Endodermal cell (in vitro differentiated cells): ENCODE measurements at regions not wholly inside any gene's neighbourhood (a gene's known extent, or its start where the extent isn't known, plus 50 kb on each side); places are given as distances from the start of the nearest gene placed in this dataset.

Source experiments
- DNase-seq: peaks from one replicate; pipeline ENCODE4 v3.0.0-alpha.2; 2017
- H3K27ac ChIP-seq: 2 replicates; pipeline ENCODE4 v1.5.1; 2013; ENCODE audit warnings: mild to moderate bottlenecking, low read depth, low read length, moderate library complexity
- H3K27me3 ChIP-seq: 2 replicates; pipeline ENCODE4 v1.6.1; 2013; ENCODE audit warnings: mild to moderate bottlenecking, low read length, moderate library complexity; ENCODE audit not compliant: insufficient read depth, control insufficient read depth, poor library complexity, severe bottlenecking
- H3K36me3 ChIP-seq: 2 replicates; pipeline ENCODE4 v1.7.0; 2013; ENCODE audit warnings: mild to moderate bottlenecking, low read length, moderate library complexity; ENCODE audit not compliant: control insufficient read depth, insufficient read depth
- H3K4me1 ChIP-seq: one replicate; pipeline ENCODE4 v1.7.0; 2013; ENCODE audit warnings: low read length; ENCODE audit not compliant: control insufficient read depth, insufficient read depth
- H3K4me3 ChIP-seq: 2 replicates; pipeline ENCODE4 v1.5.1; 2013; ENCODE audit warnings: mild to moderate bottlenecking, low read length, moderate library complexity
- H3K9ac ChIP-seq: 2 replicates; pipeline ENCODE4 v1.6.1; 2013; ENCODE audit warnings: mild to moderate bottlenecking, low read length, moderate library complexity; ENCODE audit not compliant: poor library complexity, severe bottlenecking; ENCODE audit errors: extremely low read depth
- H3K9me3 ChIP-seq: 2 replicates; pipeline ENCODE4 v1.6.1; 2013; ENCODE audit warnings: mild to moderate bottlenecking, low read length, moderate library complexity; ENCODE audit not compliant: control insufficient read depth
- H3K27ac Mint-ChIP-seq: 2 replicates; pipeline ENCODE4 v1.8.0; 2020; ENCODE audit warnings: mixed read lengths
- H3K27me3 Mint-ChIP-seq: 2 replicates; pipeline ENCODE4 v1.8.0; 2021; ENCODE audit warnings: mild to moderate bottlenecking, mixed read lengths; ENCODE audit not compliant: insufficient read depth
- H3K36me3 Mint-ChIP-seq: 2 replicates; pipeline ENCODE4 v1.8.0; 2020; ENCODE audit warnings: low read depth, mixed read lengths
- H3K4me1 Mint-ChIP-seq: 2 replicates; pipeline ENCODE4 v1.8.0; 2020; ENCODE audit warnings: mixed read lengths
- H3K4me3 Mint-ChIP-seq: 2 replicates; pipeline ENCODE4 v1.8.0; 2020; ENCODE audit warnings: mild to moderate bottlenecking, moderate library complexity, mixed read lengths
- H3K9me3 Mint-ChIP-seq: 2 replicates; pipeline ENCODE4 v1.8.0; 2020; ENCODE audit warnings: mild to moderate bottlenecking, mixed read lengths
- CTCF ChIP-seq: fragments of 200-600 bp; sonication (generic); conservative IDR thresholded peaks from 2 replicates; pipeline ENCODE4 v1.5.0; 2021; ENCODE audit warnings: antibody characterized with exemption, mild to moderate bottlenecking
- WGBS, 2 experiments: methylation state at CpG; one replicate each; pipeline versions ENCODE4 v1.1.5 to v1.1.7; 2013; ENCODE audit warnings: missing lambda C conversion rate in 2 of 2, mixed read lengths in 1 of 2; ENCODE audit not compliant: insufficient coverage in 1 of 2, insufficient read length in 1 of 2; 5-methylcytosine and 5-hydroxymethylcytosine counted together

- H3K9me3 ChIP-seq = no peaks in the 10 kb centered on the region
- 40 to 80% methylated on average over 1 to 3 of the region's 3 CpGs for WGBS, 2 experiments
- Mint-ChIP-seq H3K27ac (no peak overlapping the region), H3K4me1 (peaks cover 24% of the 10 kb centered on the region), H3K27me3 (peaks cover 2% of the 10 kb centered on the region), H3K36me3 (no peaks in the 10 kb centered on the region), H3K9me3 (no peaks in the 10 kb centered on the region), H3K4me3 (no peak overlapping the region)
- no peaks in the 10 kb centered on the region for H3K27me3 ChIP-seq
- H3K4me3 ChIP-seq = no peak overlapping the region
- no peaks in the 10 kb centered on the region for H3K36me3 ChIP-seq
- TF ChIP-seq CTCF = no peak
- H3K27ac ChIP-seq = no peak overlapping the region
- no peak overlapping the region for H3K9ac ChIP-seq
- DNase-seq = no peak
- H3K4me1 ChIP-seq = peaks cover 9% of the 10 kb centered on the region
Measured at GRCh38 chr10:106395041-106395749, 769.3 kb downstream of the SORCS1 start.

- DNase-seq = peak; percentile 52
Measured at GRCh38 chr10:106392778-106393177, 771.7 kb downstream of the SORCS1 start.

DNA sequence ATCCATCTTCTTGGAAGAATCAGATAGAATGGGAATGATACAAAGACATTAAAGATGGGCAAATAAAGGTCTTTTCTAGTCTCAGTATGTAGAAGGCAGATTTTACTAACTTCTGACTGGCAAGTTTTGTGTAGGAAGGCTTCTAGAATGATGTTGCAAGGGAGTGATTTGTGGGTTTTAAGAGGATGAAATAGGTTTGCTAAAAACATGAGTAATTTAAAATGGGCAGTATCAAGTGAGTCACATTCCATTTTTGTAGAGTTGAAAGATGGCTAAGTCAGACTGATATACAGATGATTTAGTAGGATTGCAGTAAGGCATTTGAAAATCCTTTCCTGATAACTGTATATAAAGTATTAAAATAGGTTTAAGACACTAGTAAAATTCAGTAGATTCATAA lies 777.4 kb downstream of the SORCS1 start:
- Histone ChIP-seq H3K27ac (no peak overlapping the region), H3K36me3 (no peaks in the 10 kb centered on the region), H3K9ac (no peak overlapping the region), H3K4me3 (no peak overlapping the region), H3K9me3 (no peaks in the 10 kb centered on the region), H3K4me1 (no peaks in the 10 kb centered on the region), H3K27me3 (no peaks in the 10 kb centered on the region)
- no peak for TF ChIP-seq CTCF
- Mint-ChIP-seq H3K27ac (no peak overlapping the region), H3K27me3 (peaks cover 2% of the 10 kb centered on the region), H3K36me3 (no peaks in the 10 kb centered on the region), H3K9me3 (no peaks in the 10 kb centered on the region), H3K4me3 (no peak overlapping the region), H3K4me1 (no peaks in the 10 kb centered on the region)
- no peak for DNase-seq

More at GRCh38 chr10:106392778-106393177, 771.7 kb downstream of the SORCS1 start:
- no peak overlapping the region for H3K27ac Mint-ChIP-seq
- H3K36me3 ChIP-seq = no peaks in the 10 kb centered on the region
- WGBS, 2 experiments = 93 to 96% methylated on average over 3 to 4 of the region's 4 CpGs
- no peaks in the 10 kb centered on the region for H3K9me3 ChIP-seq
- H3K9me3 Mint-ChIP-seq = no peaks in the 10 kb centered on the region
- no peaks in the 10 kb centered on the region for H3K4me1 ChIP-seq
- no peak overlapping the region for H3K9ac ChIP-seq
- no peak overlapping the region for H3K27ac ChIP-seq
- H3K4me3 ChIP-seq = no peak overlapping the region
- H3K27me3 Mint-ChIP-seq = peaks cover 2% of the 10 kb centered on the region
- no peak for TF ChIP-seq CTCF
- H3K4me3 Mint-ChIP-seq = no peak overlapping the region
- peaks cover 4% of the 10 kb centered on the region for H3K4me1 Mint-ChIP-seq
- no peaks in the 10 kb centered on the region for H3K36me3 Mint-ChIP-seq
- H3K27me3 ChIP-seq = no peaks in the 10 kb centered on the region
